SKM-1 treated with dmso at 0.1 percent for 144 hours (cell line): ENCODE measurements at regions not wholly inside any gene's neighbourhood (a gene's known extent, or its start where the extent isn't known, plus 50 kb on each side); places are given as distances from the start of the nearest gene placed in this dataset.
"Not testable (repeated sequence)": the region's sequence is repeated elsewhere in the genome, so short reads cannot be mapped to it uniquely, and the experiment has no call there.

Source experiments
- DNase-seq: peaks from one replicate; lab custom pipeline; 2025; ENCODE audit not compliant: unreplicated experiment; lab: John Stamatoyannopoulos, UW

- DNase-seq: no peak
Measured at GRCh38 chr10:119996944-119997343, 104.4 kb downstream of the SEC23IP start.

GRCh38 chr10:119997429-119997828 lies 104.9 kb downstream of the SEC23IP start:
- no peak for DNase-seq

GRCh38 chr10:120002785-120003184 lies 110.3 kb downstream of the SEC23IP start:
- no peak for DNase-seq

GRCh38 chr10:120005207-120006201 lies 113.0 kb downstream of the SEC23IP start:
- no peak for DNase-seq

DNA sequence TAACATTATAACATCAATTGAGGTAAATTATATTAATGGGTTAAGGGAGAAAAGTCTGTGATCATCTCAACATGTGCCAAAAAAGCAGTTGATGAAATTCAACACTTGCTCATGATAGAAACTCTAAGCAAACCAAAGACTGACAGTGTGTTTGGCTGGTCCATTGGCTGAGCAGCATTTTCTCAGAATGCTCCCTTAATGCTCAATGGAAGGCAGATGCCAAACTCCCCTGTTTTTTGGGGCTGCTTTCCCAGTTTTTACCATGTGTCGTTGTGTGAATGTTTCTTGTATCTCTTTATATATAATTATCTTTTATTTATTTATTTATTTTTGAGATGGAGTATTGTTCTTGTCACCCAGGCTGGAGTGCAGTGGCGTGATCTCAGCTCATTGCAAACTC lies 114.7 kb downstream of the SEC23IP start:
- no peak for DNase-seq

GRCh38 chr10:120011359-120012130 lies 119.0 kb downstream of the SEC23IP start:
- no peak for DNase-seq

- DNase-seq: no peak
Measured at GRCh38 chr10:120012131-120012400, 119.5 kb downstream of the SEC23IP start.

GRCh38 chr10:120012566-120012965 lies 120.0 kb downstream of the SEC23IP start:
- no peak for DNase-seq

- DNase-seq: no peak
Measured at GRCh38 chr10:120014031-120014430, 121.5 kb downstream of the SEC23IP start.

DNA sequence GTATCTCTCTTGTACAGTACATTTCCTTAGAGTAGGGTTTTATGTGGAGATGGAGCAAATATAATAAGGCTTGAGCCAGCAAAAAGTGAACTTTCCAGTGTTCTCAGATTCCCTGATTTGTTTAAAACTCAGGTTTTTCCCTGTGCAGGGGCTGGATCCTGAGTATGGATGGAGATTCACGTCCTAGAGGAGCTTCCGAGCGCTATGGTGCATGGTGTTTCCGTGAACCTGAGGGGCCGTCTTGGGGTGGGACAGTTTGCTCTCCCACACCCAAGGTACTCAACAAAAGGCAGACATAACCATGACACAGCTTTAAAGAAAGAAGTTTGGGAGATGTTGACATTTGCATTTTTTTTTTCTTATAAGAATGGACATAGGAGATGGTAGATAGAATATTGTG lies 122.5 kb downstream of the SEC23IP start:
- DNase-seq: no peak

- no peak for DNase-seq
Measured at GRCh38 chr10:120016906-120017305, 124.4 kb downstream of the SEC23IP start.

- no peak for DNase-seq
Measured at GRCh38 chr10:120017733-120018417, 125.3 kb downstream of the SEC23IP start.

DNA sequence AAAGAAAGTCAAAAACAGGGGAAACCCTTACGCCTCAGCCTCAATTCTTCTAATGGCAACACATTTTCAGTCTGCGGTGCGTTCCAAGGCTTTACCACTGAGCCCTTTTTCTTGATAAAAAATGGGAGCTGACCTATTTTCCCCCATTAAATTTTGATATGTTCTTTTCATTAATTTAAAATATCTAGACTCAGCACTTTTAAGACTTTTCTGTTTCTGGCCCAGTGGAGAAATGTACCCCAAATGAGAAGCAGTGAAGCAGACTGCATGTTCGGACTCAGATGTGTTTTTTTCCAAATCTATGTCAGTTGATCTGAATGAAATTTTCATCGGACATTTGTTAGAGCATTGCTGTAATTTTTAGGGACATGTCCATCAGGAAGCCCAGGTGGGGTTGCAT lies 126.2 kb downstream of the SEC23IP start:
- DNase-seq: no peak

GRCh38 chr10:120019568-120019967 lies 127.0 kb downstream of the SEC23IP start:
- no peak for DNase-seq

DNA sequence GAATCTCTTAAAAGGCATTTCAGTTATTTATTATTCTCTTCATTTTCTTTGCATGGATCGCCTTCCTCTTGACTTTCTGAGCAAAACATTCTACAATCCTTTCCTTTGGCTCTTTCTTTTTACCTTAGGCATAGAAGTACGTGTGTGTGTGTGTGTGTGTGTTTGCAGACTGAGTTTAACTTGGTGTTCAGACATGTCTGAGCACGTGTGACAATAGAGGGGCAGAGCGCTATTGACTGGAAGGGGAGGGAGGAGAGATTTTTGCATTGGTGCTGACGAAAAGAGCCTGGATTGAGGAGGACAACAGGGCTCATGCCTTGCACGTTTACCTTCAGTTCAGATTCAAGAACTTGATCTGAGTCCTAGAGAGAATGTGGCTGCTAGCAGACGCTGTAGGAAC lies 129.8 kb downstream of the SEC23IP start:
- no peak for DNase-seq

DNA sequence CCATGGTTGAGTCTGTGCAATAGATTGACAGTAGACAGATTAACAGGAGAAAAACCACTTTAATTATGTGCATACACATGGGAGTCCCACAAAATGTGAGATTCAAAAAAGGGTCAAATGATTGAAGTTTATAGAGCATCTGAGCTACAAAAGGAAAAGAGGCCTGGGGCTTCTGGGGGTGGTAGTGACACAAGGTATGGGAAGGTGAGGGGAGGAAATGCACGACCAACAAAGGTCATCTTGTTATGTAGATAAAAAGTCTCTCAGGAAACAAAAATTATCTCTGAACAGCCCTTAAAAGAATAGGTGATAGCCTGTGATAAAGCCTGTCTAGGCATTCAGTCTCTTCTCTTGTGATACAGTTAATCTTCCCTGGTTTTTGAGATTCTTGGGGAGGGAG lies 141.7 kb downstream of the SEC23IP start:
- no peak for DNase-seq

GRCh38 chr10:120039046-120039445 lies 146.5 kb downstream of the SEC23IP start:
- DNase-seq: no peak

DNA sequence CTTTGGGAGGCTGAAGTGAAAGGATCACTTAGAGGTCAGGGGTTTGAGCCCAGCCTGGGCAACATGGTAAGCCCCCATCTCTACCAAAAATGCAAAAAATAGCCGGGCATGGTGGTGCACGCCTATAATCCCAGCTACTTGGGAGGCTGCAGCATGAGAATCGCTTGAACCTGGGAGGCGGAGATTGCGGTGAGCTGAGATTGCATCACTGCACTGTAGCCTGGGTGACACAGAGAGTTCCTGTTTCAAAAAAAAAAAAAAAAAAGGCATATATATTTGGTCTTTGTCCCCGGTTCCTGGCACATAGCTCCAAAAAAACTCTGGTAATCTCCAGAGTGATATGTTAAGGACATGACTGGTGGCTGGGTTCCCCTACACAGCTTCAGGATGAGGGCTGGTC lies 147.3 kb downstream of the SEC23IP start:
- no peak for DNase-seq

- no peak for DNase-seq
Measured at GRCh38 chr10:120041807-120042559, 149.5 kb downstream of the SEC23IP start.

- no peak for DNase-seq
Measured at GRCh38 chr10:120042705-120043104, 150.2 kb downstream of the SEC23IP start.

GRCh38 chr10:120047373-120047772 lies 154.8 kb downstream of the SEC23IP start:
- not testable (repeated sequence) for DNase-seq
